Loucy (cell line): ENCODE measurements at regions not wholly inside any gene's neighbourhood (a gene's known extent, or its start where the extent isn't known, plus 50 kb on each side); places are given as distances from the start of the nearest gene placed in this dataset.

Experiments
- EZH2phosphoT487 ChIP-seq: fragments of 200-600 bp; IDR thresholded peaks from 2 replicates; pipeline ENCODE4 v1.6.1; 2018; ENCODE audit warnings: antibody characterized with exemption, mild to moderate bottlenecking, moderate library complexity, borderline replicate concordance
- TF ChIP-seq, protein P1 (sequence below): fragments of 200-600 bp; sonication (generic); conservative IDR thresholded peaks from 2 replicates; pipeline ENCODE4 v1.5.1; 2014; ENCODE audit warnings: mild to moderate bottlenecking, antibody characterized with exemption, low read length

GRCh38 chr4:106422766-106423165 is 54.2 kb upstream of the GIMD1 start:
- TF ChIP-seq EZH2phosphoT487 = no peak
- TF ChIP-seq, protein P1, sequence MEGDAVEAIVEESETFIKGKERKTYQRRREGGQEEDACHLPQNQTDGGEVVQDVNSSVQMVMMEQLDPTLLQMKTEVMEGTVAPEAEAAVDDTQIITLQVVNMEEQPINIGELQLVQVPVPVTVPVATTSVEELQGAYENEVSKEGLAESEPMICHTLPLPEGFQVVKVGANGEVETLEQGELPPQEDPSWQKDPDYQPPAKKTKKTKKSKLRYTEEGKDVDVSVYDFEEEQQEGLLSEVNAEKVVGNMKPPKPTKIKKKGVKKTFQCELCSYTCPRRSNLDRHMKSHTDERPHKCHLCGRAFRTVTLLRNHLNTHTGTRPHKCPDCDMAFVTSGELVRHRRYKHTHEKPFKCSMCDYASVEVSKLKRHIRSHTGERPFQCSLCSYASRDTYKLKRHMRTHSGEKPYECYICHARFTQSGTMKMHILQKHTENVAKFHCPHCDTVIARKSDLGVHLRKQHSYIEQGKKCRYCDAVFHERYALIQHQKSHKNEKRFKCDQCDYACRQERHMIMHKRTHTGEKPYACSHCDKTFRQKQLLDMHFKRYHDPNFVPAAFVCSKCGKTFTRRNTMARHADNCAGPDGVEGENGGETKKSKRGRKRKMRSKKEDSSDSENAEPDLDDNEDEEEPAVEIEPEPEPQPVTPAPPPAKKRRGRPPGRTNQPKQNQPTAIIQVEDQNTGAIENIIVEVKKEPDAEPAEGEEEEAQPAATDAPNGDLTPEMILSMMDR = no peak
